Caco-2 (cell line): ENCODE measurements at regions not wholly inside any gene's neighbourhood (a gene's known extent, or its start where the extent isn't known, plus 50 kb on each side); places are given as distances from the start of the nearest gene placed in this dataset.

ENCODE experiments used
- BruUV-seq: library from RNA; stranded (reverse); fragments of 400-500 nt; replicated peaks from 2 replicates; lab custom pipeline; 2021; lab: Mats Ljungman, UMichigan
- CTCF ChIA-PET: fragments of 300-600 bp; sonication (Branson Sonifier 250); formaldehyde crosslinking; loops from one replicate; lab custom pipeline; 2022; ENCODE audit warnings: antibody characterized with exemption; lab: Charles Lee
- POLR2A ChIA-PET: fragments of 300-600 bp; sonication (Branson Sonifier 250); formaldehyde crosslinking; loops from one replicate; lab custom pipeline; 2022; ENCODE audit warnings: antibody characterized with exemption; lab: Charles Lee
- DNase-seq, 2 experiments: peaks; one replicate each; pipeline versions ENCODE4 v3.0.0 to v3.0.0-alpha.2; 2020 to 2022
- H3K27me3 ChIP-seq: replicated peaks from 2 replicates; pipeline ENCODE4 v1.6.0; 2011; ENCODE audit warnings: low read length; ENCODE audit not compliant: control insufficient read depth, insufficient read depth
- H3K36me3 ChIP-seq: 2 replicates; pipeline ENCODE4 v1.5.1; 2011; ENCODE audit warnings: low read length; ENCODE audit not compliant: control insufficient read depth, insufficient read depth
- H3K4me1 ChIP-seq: fragments of 250-450 bp; sonication (Bioruptor Pico); 2 replicates; pipeline ENCODE4 v1.5.1; 2020; ENCODE audit warnings: mild to moderate bottlenecking
- H3K4me3 ChIP-seq: 2 replicates; pipeline ENCODE4 v1.5.1; 2011; ENCODE audit warnings: low read depth, mild to moderate bottlenecking, control low read depth, low read length
- H3K9me3 ChIP-seq: fragments of 250-450 bp; sonication (Bioruptor Pico); 2 replicates; pipeline ENCODE4 v1.5.1; 2020; ENCODE audit warnings: mild to moderate bottlenecking, moderate library complexity
- H3K27ac Mint-ChIP-seq: one replicate; pipeline ENCODE4 v1.8.0; 2022; ENCODE audit warnings: mixed read lengths; ENCODE audit not compliant: unreplicated experiment
- H3K27me3 Mint-ChIP-seq: one replicate; pipeline ENCODE4 v1.8.0; 2022; ENCODE audit warnings: mixed read lengths; ENCODE audit not compliant: insufficient read depth, unreplicated experiment
- H3K36me3 Mint-ChIP-seq: one replicate; pipeline ENCODE4 v1.8.0; 2022; ENCODE audit warnings: mild to moderate bottlenecking, mixed read lengths; ENCODE audit not compliant: insufficient read depth, unreplicated experiment
- H3K4me1 Mint-ChIP-seq: one replicate; pipeline ENCODE4 v1.8.0; 2022; ENCODE audit warnings: low read depth, mixed read lengths; ENCODE audit not compliant: unreplicated experiment
- H3K4me3 Mint-ChIP-seq: one replicate; pipeline ENCODE4 v1.8.0; 2022; ENCODE audit warnings: mild to moderate bottlenecking, moderate library complexity, mixed read lengths; ENCODE audit not compliant: unreplicated experiment
- H3K9me3 Mint-ChIP-seq: one replicate; pipeline ENCODE4 v1.8.0; 2022; ENCODE audit warnings: mixed read lengths; ENCODE audit not compliant: unreplicated experiment
- intact Hi-C: fragments of 100-400 bp; cut with micrococcal nuclease; formaldehyde crosslinking; loops from one replicate; pipeline ENCODE4 v1.10.0; 2022; ENCODE audit not compliant: unreplicated experiment
- TF ChIP-seq, protein P1 (sequence below), 2 experiments: fragments of 200-600 bp in 1 of 2; IDR thresholded peaks; 1 replicate in 1 of 2; 2 replicates in 1 of 2; pipeline versions ENCODE4 v1.5.1 to v1.8.0; 2011 to 2022; ENCODE audit warnings: antibody characterized with exemption in 1 of 2, control low read depth in 1 of 2, inconsistent platforms in 1 of 2, low read depth in 1 of 2, low read length in 1 of 2, mild to moderate bottlenecking in 1 of 2, moderate library complexity in 1 of 2; ENCODE audit not compliant: insufficient read depth in 1 of 2, severe bottlenecking in 1 of 2, unreplicated experiment in 1 of 2

GRCh38 chr2:191604154-191604553, 73.8 kb upstream of the NABP1 start:
- Mint-ChIP-seq H3K27me3 (no peaks in the 10 kb centered on the region), H3K9me3 (peaks cover 9% of the 10 kb centered on the region), H3K27ac (no peak overlapping the region), H3K4me1 (no peaks in the 10 kb centered on the region), H3K36me3 (no peaks in the 10 kb centered on the region), H3K4me3 (no peak overlapping the region)
- Histone ChIP-seq H3K27me3 (no peaks in the 10 kb centered on the region), H3K4me3 (no peak overlapping the region), H3K4me1 (peaks cover 4% of the 10 kb centered on the region), H3K36me3 (no peaks in the 10 kb centered on the region), H3K9me3 (no peaks in the 10 kb centered on the region)
- DNase-seq, result no peak
- no TSS peak for BruUV-seq
- CTCF ChIA-PET, result no interaction called here
- TF ChIP-seq, protein P1, sequence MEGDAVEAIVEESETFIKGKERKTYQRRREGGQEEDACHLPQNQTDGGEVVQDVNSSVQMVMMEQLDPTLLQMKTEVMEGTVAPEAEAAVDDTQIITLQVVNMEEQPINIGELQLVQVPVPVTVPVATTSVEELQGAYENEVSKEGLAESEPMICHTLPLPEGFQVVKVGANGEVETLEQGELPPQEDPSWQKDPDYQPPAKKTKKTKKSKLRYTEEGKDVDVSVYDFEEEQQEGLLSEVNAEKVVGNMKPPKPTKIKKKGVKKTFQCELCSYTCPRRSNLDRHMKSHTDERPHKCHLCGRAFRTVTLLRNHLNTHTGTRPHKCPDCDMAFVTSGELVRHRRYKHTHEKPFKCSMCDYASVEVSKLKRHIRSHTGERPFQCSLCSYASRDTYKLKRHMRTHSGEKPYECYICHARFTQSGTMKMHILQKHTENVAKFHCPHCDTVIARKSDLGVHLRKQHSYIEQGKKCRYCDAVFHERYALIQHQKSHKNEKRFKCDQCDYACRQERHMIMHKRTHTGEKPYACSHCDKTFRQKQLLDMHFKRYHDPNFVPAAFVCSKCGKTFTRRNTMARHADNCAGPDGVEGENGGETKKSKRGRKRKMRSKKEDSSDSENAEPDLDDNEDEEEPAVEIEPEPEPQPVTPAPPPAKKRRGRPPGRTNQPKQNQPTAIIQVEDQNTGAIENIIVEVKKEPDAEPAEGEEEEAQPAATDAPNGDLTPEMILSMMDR (IDR thresholded peaks at IDR 0.05; ENCODE audit: insufficient read depth in 1 of 2, low read depth in 1 of 2, low read length in 1 of 2, severe bottlenecking in 1 of 2, unreplicated experiment in 1 of 2), result no peak
- POLR2A ChIA-PET, result no interaction called here
- intact Hi-C loops, result no loop called here

GRCh38 chr2:191607096-191607495, 70.8 kb upstream of the NABP1 start:
- Mint-ChIP-seq H3K27me3 (no peaks in the 10 kb centered on the region), H3K9me3 (peaks cover 9% of the 10 kb centered on the region), H3K36me3 (no peaks in the 10 kb centered on the region), H3K27ac (no peak overlapping the region), H3K4me1 (no peaks in the 10 kb centered on the region), H3K4me3 (no peak overlapping the region)
- Histone ChIP-seq H3K36me3 (no peaks in the 10 kb centered on the region), H3K4me3 (no peak overlapping the region), H3K27me3 (no peaks in the 10 kb centered on the region), H3K9me3 (no peaks in the 10 kb centered on the region), H3K4me1 (no peaks in the 10 kb centered on the region)
- TF ChIP-seq, protein P1 (IDR thresholded peaks at IDR 0.05; ENCODE audit: insufficient read depth in 1 of 2, low read depth in 1 of 2, low read length in 1 of 2, severe bottlenecking in 1 of 2, unreplicated experiment in 1 of 2), result no peak
- no peak for DNase-seq
- ChIA-PET POLR2A (no interaction called here), CTCF (no interaction called here)
- no TSS peak for BruUV-seq
- intact Hi-C loops, result no loop called here

- no TSS peak for BruUV-seq
- peaks cover 9% of the 10 kb centered on the region for H3K9me3 Mint-ChIP-seq
- CTCF ChIA-PET, result no interaction called here
- intact Hi-C loops, result no loop called here
- no peak overlapping the region for H3K4me3 Mint-ChIP-seq
- POLR2A ChIA-PET, result no interaction called here
- H3K27me3 Mint-ChIP-seq, result no peaks in the 10 kb centered on the region
- no peak for DNase-seq
- Histone ChIP-seq H3K9me3 (no peaks in the 10 kb centered on the region), H3K4me3 (no peak overlapping the region), H3K36me3 (no peaks in the 10 kb centered on the region), H3K27me3 (no peaks in the 10 kb centered on the region), H3K4me1 (no peaks in the 10 kb centered on the region)
- TF ChIP-seq, protein P1 (IDR thresholded peaks at IDR 0.05; ENCODE audit: insufficient read depth in 1 of 2, low read depth in 1 of 2, low read length in 1 of 2, severe bottlenecking in 1 of 2, unreplicated experiment in 1 of 2), result no peak
- no peak overlapping the region for H3K27ac Mint-ChIP-seq
- no peaks in the 10 kb centered on the region for H3K4me1 Mint-ChIP-seq
- H3K36me3 Mint-ChIP-seq, result no peaks in the 10 kb centered on the region
Observed at GRCh38 chr2:191610756-191611155, 67.2 kb upstream of the NABP1 start.
